ENCODE measurements at regions not wholly inside any gene's neighbourhood (a gene's known extent, or its start where the extent isn't known, plus 50 kb on each side); places are given as distances from the start of the nearest gene placed in this dataset.

DNA sequence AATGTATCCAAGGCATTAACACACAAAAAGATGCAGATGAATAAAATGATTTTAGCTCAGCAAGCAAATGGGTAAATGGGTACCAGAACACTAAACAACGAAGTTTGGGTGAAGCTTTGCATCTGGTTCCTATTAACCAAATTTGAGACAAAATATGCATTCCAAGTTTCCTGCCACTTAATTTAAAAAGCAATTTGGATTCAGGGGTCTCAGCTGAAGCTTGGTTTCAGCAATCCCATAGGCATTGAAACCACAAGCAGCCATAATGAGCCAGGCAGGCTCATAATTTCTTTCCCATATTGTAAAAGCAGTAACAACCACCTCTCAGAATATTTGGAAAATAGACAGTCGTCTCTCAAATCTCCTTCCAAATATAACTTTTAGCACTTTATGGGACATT lies 138.9 kb downstream of the NXNL2 start:
- Histone ChIP-seq H3K36me3 (replicated peaks) (no peaks in the 10 kb centered on the region), H3K4me3 (ENCODE audit: low read depth, low read length) (no peak overlapping the region), H3K27ac (no peak overlapping the region), H3K27me3 (replicated peaks) (no peaks in the 10 kb centered on the region)
- DNase-seq: no peak
- TF ChIP-seq, protein P1, sequence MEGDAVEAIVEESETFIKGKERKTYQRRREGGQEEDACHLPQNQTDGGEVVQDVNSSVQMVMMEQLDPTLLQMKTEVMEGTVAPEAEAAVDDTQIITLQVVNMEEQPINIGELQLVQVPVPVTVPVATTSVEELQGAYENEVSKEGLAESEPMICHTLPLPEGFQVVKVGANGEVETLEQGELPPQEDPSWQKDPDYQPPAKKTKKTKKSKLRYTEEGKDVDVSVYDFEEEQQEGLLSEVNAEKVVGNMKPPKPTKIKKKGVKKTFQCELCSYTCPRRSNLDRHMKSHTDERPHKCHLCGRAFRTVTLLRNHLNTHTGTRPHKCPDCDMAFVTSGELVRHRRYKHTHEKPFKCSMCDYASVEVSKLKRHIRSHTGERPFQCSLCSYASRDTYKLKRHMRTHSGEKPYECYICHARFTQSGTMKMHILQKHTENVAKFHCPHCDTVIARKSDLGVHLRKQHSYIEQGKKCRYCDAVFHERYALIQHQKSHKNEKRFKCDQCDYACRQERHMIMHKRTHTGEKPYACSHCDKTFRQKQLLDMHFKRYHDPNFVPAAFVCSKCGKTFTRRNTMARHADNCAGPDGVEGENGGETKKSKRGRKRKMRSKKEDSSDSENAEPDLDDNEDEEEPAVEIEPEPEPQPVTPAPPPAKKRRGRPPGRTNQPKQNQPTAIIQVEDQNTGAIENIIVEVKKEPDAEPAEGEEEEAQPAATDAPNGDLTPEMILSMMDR (IDR thresholded peaks at IDR 0.05; ENCODE audit: low read depth, low read length, missing control alignments): no peak
- in situ Hi-C loops (cut with HindIII; ENCODE audit: low pct_ligation_motif_present, low sequenced_read_pairs): no loop called here

DNA sequence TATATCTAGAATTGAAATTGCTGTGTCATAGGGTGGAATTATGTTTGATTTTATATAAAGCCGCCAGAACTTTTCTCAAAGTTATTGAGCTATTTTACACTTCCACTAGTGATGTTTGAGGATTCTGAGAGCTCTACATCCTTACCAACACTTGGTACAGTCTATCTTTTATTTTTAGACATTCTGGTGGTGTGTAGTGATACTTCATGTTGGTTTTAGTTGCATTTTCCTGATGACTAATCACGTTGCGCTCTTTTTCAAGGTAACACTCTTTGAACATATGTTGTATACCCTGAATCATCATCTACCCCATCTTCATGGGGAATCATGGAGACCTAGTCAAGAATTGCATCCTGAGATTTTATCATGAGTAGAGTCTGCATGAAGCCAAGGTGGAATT lies 141.7 kb downstream of the NXNL2 start:
- no peaks in the 10 kb centered on the region for H3K27me3 ChIP-seq (replicated peaks)
- H3K4me3 ChIP-seq (ENCODE audit: low read depth, low read length): no peak overlapping the region
- TF ChIP-seq, protein P1 (IDR thresholded peaks at IDR 0.05; ENCODE audit: low read depth, low read length, missing control alignments): no peak
- in situ Hi-C loops (cut with HindIII; ENCODE audit: low pct_ligation_motif_present, low sequenced_read_pairs): no loop called here
- DNase-seq: no peak
- no peak overlapping the region for H3K27ac ChIP-seq
- no peaks in the 10 kb centered on the region for H3K36me3 ChIP-seq (replicated peaks)

DNA sequence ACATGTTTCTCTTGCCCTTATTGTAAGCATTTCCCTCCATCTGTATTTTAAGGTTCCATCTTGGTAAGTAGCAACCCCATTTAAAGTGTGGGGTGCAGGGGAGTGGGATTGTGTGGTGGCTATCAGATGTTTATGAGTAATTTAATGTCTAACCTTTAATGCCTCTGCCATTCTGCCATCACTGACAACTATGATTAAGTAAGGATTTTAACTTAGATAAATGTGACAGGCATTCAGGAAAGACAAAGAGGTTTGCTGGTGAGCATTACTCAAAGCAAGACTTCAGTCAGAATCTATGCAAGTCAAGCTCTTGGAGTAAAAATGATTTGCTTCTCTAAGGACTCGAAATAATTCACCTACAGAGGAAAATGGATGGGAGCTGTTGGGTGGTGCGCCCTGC lies 143.0 kb downstream of the NXNL2 start:
- H3K36me3 ChIP-seq (replicated peaks): no peaks in the 10 kb centered on the region
- no peak overlapping the region for H3K27ac ChIP-seq
- no peak for DNase-seq
- TF ChIP-seq, protein P1 (IDR thresholded peaks at IDR 0.05; ENCODE audit: low read depth, low read length, missing control alignments): no peak
- no peaks in the 10 kb centered on the region for H3K27me3 ChIP-seq (replicated peaks)
- no peak overlapping the region for H3K4me3 ChIP-seq (ENCODE audit: low read depth, low read length)
- in situ Hi-C loops (cut with HindIII; ENCODE audit: low pct_ligation_motif_present, low sequenced_read_pairs): no loop called here

DNA sequence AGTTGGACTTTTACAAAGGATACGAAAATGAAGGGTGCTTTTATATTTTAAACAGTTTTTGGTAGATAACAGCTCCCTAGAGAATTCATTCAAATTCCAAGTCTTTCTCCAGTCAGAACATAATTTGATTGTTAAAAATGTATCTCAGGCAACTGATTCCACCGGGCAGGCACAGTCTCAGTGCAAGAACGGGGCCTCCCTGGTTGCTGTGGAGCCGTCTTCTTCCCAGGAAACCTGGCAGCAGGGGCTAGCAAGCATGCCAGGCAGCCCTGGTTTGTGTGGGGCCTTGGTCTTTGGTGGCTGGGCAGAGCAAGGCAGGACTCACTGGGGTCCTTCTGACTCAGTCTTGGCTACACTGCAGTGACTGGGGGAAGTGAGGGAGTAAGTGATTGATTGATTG lies 143.5 kb downstream of the NXNL2 start:
- TF ChIP-seq, protein P1 (IDR thresholded peaks at IDR 0.05; ENCODE audit: low read depth, low read length, missing control alignments): no peak

DNA sequence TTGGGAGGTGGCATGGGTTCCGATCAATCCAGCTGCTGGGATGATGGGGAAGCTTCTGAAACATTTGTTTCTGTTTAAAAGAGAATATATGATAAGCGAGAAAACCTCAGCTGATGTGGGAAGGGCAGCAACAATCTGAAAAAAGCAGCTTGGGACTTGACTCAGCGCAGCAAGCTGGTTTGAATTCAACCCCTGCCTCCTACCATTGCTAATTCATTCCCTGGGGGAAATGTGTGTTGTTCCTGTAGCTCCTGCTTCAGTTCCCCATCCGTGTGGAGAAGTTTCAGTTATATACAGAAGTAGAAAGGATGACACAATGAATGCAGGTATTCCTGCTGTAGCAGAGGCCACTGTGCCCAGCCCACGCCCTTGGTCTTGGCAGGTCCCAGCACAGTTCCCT lies 145.1 kb downstream of the NXNL2 start:
- H3K4me3 ChIP-seq (ENCODE audit: low read depth, low read length): no peak overlapping the region

More for the DNA sequence above, 143.5 kb downstream of the NXNL2 start:
- H3K27me3 ChIP-seq (replicated peaks): no peaks in the 10 kb centered on the region
- H3K36me3 ChIP-seq (replicated peaks): no peaks in the 10 kb centered on the region
- in situ Hi-C loops (cut with HindIII; ENCODE audit: low pct_ligation_motif_present, low sequenced_read_pairs): no loop called here
- H3K4me3 ChIP-seq (ENCODE audit: low read depth, low read length): no peak overlapping the region
- DNase-seq: no peak
- no peak overlapping the region for H3K27ac ChIP-seq

More for the DNA sequence above, 145.1 kb downstream of the NXNL2 start:
- Histone ChIP-seq H3K27ac (no peak overlapping the region), H3K36me3 (replicated peaks) (no peaks in the 10 kb centered on the region), H3K27me3 (replicated peaks) (no peaks in the 10 kb centered on the region)
- in situ Hi-C loops (cut with HindIII; ENCODE audit: low pct_ligation_motif_present, low sequenced_read_pairs): no loop called here
- DNase-seq: no peak
- TF ChIP-seq, protein P1 (IDR thresholded peaks at IDR 0.05; ENCODE audit: low read depth, low read length, missing control alignments): no peak

All from brain microvascular endothelial cell (primary cell).